ENCODE measurements at regions not wholly inside any gene's neighbourhood (a gene's known extent, or its start where the extent isn't known, plus 50 kb on each side); places are given as distances from the start of the nearest gene placed in this dataset.
A peak's percentile ranks its signal among the peaks of the same experiment; 100 is the strongest.

DNA sequence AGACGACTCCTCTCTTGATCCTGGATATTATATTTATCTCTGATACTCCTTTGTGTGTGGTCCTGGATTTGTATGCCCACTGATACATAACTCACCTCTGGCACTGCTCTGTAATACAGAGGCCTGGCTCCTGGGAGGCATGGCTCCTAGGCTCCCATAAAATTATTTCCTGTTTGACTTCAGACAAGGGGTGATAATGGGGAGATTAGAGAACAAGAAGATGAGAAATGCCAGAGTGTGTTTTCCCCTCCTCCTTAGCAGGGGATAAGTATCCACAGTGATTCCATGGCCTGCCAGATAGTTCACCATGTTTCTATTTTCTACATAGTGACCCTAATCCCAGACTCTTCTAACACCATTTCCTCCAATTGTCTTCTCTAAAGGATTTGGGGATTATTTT, 165.7 kb upstream of the PLSCR5 start:
- no peak for TF ChIP-seq CTCF (IDR thresholded peaks at IDR 0.05; ENCODE audit: low read depth, low read length)
- CTCF ChIA-PET = no interaction called here
- H3K27me3 ChIP-seq (ENCODE audit: control insufficient read depth, insufficient read depth, low read length) = no peaks in the 10 kb centered on the region
- no peak for DNase-seq (ENCODE audit: low read depth, low spot score)
- POLR2A ChIA-PET = no interaction called here
- H3K27ac ChIP-seq (ENCODE audit: low read depth, low read length) = no peak overlapping the region
- no peak overlapping the region for H3K4me3 ChIP-seq (ENCODE audit: low read depth, low read length)
- peaks cover 8% of the 10 kb centered on the region for H3K9me3 ChIP-seq (ENCODE audit: control insufficient read depth, insufficient read depth, low read length)

GRCh38 chr3:146770301-146770700, 165.2 kb upstream of the PLSCR5 start:
- peaks cover 8% of the 10 kb centered on the region for H3K9me3 ChIP-seq (ENCODE audit: control insufficient read depth, insufficient read depth, low read length)
- no peak overlapping the region for H3K4me3 ChIP-seq (ENCODE audit: low read depth, low read length)
- no peak for DNase-seq (ENCODE audit: low read depth, low spot score)
- no peak for TF ChIP-seq CTCF (IDR thresholded peaks at IDR 0.05; ENCODE audit: low read depth, low read length)
- no peaks in the 10 kb centered on the region for H3K27me3 ChIP-seq (ENCODE audit: control insufficient read depth, insufficient read depth, low read length)
- ChIA-PET CTCF (no interaction called here), POLR2A (no interaction called here)
- no peak overlapping the region for H3K27ac ChIP-seq (ENCODE audit: low read depth, low read length)

DNA sequence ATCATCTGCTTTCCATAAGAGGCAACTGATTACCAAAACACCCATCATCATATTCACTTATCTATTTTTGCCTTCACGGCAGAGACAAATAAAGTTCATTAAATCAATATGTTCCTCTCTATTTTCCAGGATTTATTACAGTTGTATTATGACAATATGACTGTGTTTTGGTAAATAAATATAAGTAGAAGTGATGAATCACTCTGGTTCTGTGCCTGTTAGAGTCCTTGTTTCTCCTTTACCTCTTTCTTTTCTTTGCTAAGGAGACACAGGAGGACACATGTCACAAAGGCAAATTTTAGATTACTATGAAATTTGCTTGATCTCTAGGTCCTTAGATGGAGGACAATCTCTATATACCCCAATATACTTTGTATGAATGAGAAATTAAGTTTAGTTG, 152.6 kb upstream of the PLSCR5 start:
- DNase-seq (ENCODE audit: low read depth, low spot score) = no peak
- no peaks in the 10 kb centered on the region for H3K9me3 ChIP-seq (ENCODE audit: control insufficient read depth, insufficient read depth, low read length)
- TF ChIP-seq CTCF (IDR thresholded peaks at IDR 0.05; ENCODE audit: low read depth, low read length) = no peak
- POLR2A ChIA-PET = no interaction called here
- H3K27ac ChIP-seq (ENCODE audit: low read depth, low read length) = no peak overlapping the region
- no peaks in the 10 kb centered on the region for H3K27me3 ChIP-seq (ENCODE audit: control insufficient read depth, insufficient read depth, low read length)
- no peak overlapping the region for H3K4me3 ChIP-seq (ENCODE audit: low read depth, low read length)
- CTCF ChIA-PET = no interaction called here

GRCh38 chr3:146750196-146750595, 145.1 kb upstream of the PLSCR5 start:
- no peaks in the 10 kb centered on the region for H3K9me3 ChIP-seq (ENCODE audit: control insufficient read depth, insufficient read depth, low read length)
- no peak for TF ChIP-seq CTCF (IDR thresholded peaks at IDR 0.05; ENCODE audit: low read depth, low read length)
- no peak overlapping the region for H3K27ac ChIP-seq (ENCODE audit: low read depth, low read length)
- DNase-seq (ENCODE audit: low read depth, low spot score) = no peak
- no peak overlapping the region for H3K4me3 ChIP-seq (ENCODE audit: low read depth, low read length)
- H3K27me3 ChIP-seq (ENCODE audit: control insufficient read depth, insufficient read depth, low read length) = no peaks in the 10 kb centered on the region
- ChIA-PET CTCF (interaction anchor here (0.9 kb wide), 1 partner anchor 441 kb away, joined by 3 read pairs; no protein-coding TSS in a partner anchor), POLR2A (no interaction called here)

GRCh38 chr3:146747928-146748327, 142.8 kb upstream of the PLSCR5 start:
- H3K27me3 ChIP-seq (ENCODE audit: control insufficient read depth, insufficient read depth, low read length) = no peaks in the 10 kb centered on the region
- H3K9me3 ChIP-seq (ENCODE audit: control insufficient read depth, insufficient read depth, low read length) = no peaks in the 10 kb centered on the region
- H3K27ac ChIP-seq (ENCODE audit: low read depth, low read length) = no peak overlapping the region
- ChIA-PET CTCF (interaction anchor here (0.8 to 4.4 kb wide), 10 partner anchors 9 to 1330 kb away, joined by 3 to 46 read pairs (median 4); no protein-coding TSS in a partner anchor), POLR2A (no interaction called here)
- peak; percentile 0 for DNase-seq (ENCODE audit: low read depth, low spot score)
- peak; percentile 56 for TF ChIP-seq CTCF (IDR thresholded peaks at IDR 0.05; ENCODE audit: low read depth, low read length)
- H3K4me3 ChIP-seq (ENCODE audit: low read depth, low read length) = no peak overlapping the region
